OCI-LY3 (cell line): ENCODE measurements at regions not wholly inside any gene's neighbourhood (a gene's known extent, or its start where the extent isn't known, plus 50 kb on each side); places are given as distances from the start of the nearest gene placed in this dataset.

Experiments
- H2AFZ ChIP-seq: fragments of 200-600, 300-600 bp; shearing (Covaris generic); 2 replicates; pipeline ENCODE4 v1.6.0; 2014; ENCODE audit warnings: antibody characterized with exemption, low read depth, low read length
- H3K27ac ChIP-seq: fragments of 200-600, 300-600 bp; sonication (generic); 2 replicates; pipeline ENCODE4 v1.5.1; 2014; ENCODE audit warnings: mild to moderate bottlenecking, low read length, moderate library complexity, mixed read lengths
- H3K27me3 ChIP-seq: fragments of 200-600, 300-600 bp; sonication (generic); 2 replicates; pipeline ENCODE4 v1.6.1; 2014; ENCODE audit warnings: low read depth, low read length, mixed read lengths
- H3K36me3 ChIP-seq: fragments of 200-600, 300-600 bp; sonication (generic); replicated peaks from 2 replicates; pipeline ENCODE3; 2014; ENCODE audit warnings: low read depth, low read length, mixed read lengths
- H3K4me1 ChIP-seq: fragments of 300-600, 200-600 bp; sonication (generic); 2 replicates; pipeline ENCODE4 v1.6.1; 2014; ENCODE audit warnings: low read length, mixed read lengths
- H3K4me2 ChIP-seq: fragments of 200-600, 300-600 bp; sonication (generic); 2 replicates; pipeline ENCODE4 v1.6.1; 2014; ENCODE audit warnings: low read length, mixed read lengths
- H3K4me3 ChIP-seq: fragments of 300-600, 200-600 bp; sonication (generic); 2 replicates; pipeline ENCODE4 v1.5.1; 2014; ENCODE audit warnings: antibody characterized with exemption, mild to moderate bottlenecking, low read length, moderate library complexity
- H3K79me2 ChIP-seq: fragments of 300-600, 200-600 bp; shearing (Covaris generic); 2 replicates; pipeline ENCODE4 v1.6.1; 2014; ENCODE audit warnings: mild to moderate bottlenecking, low read length, mixed read lengths
- H3K9ac ChIP-seq: fragments of 300-600, 200-600 bp; shearing (Covaris generic); 2 replicates; pipeline ENCODE4 v1.6.0; 2014; ENCODE audit warnings: mild to moderate bottlenecking, low read length, moderate library complexity
- H3K9me3 ChIP-seq: fragments of 200-600, 300-600 bp; shearing (Covaris generic); 2 replicates; pipeline ENCODE4 v1.6.1; 2014; ENCODE audit warnings: low read length, mixed read lengths; ENCODE audit not compliant: insufficient read depth
- H4K20me1 ChIP-seq: fragments of 200-600, 300-600 bp; sonication (generic); 2 replicates; pipeline ENCODE4 v1.6.1; 2016; ENCODE audit warnings: low read length, mixed read lengths; ENCODE audit not compliant: insufficient read depth
- EZH2phosphoT487 ChIP-seq: fragments of 200-600 bp; shearing (Covaris generic); IDR thresholded peaks from 2 replicates; pipeline ENCODE4 v1.6.1; 2018; ENCODE audit warnings: antibody characterized with exemption, mixed run types, low read depth
- TF ChIP-seq, protein P1 (sequence below): fragments of 200-600, 300-600 bp; sonication (generic); IDR thresholded peaks from 2 replicates; pipeline ENCODE4 v1.5.1; 2014; ENCODE audit warnings: antibody characterized with exemption, low read length, low read depth

DNA sequence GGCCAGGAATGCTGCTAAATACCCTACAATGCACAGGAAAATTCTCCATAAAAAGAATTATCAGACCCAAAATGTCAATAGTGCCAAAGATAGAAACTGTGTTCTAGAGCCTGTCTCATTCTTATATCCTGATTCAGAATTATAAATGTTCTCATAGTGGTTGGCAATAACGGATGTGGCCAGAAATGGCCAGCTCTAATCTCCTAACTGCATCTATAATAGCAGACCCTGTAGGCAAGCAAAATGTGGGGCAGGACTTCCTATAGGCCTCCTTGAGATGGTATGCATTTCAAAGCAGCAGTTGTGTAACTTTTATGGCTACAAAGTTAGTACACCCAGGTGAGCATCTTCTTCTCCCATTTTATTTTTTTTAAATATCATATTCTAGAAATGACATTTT lies 95.9 kb upstream of the SGIP1 start:
- H3K4me2 ChIP-seq = 0 out of 2 replicates have a peak overlapping the region, but pooled peaks have one; percentile 10
- H4K20me1 ChIP-seq = no peaks in the 10 kb centered on the region
- H3K9ac ChIP-seq = no peak overlapping the region
- peaks cover 50% of the 10 kb centered on the region for H3K4me1 ChIP-seq
- TF ChIP-seq, protein P1, sequence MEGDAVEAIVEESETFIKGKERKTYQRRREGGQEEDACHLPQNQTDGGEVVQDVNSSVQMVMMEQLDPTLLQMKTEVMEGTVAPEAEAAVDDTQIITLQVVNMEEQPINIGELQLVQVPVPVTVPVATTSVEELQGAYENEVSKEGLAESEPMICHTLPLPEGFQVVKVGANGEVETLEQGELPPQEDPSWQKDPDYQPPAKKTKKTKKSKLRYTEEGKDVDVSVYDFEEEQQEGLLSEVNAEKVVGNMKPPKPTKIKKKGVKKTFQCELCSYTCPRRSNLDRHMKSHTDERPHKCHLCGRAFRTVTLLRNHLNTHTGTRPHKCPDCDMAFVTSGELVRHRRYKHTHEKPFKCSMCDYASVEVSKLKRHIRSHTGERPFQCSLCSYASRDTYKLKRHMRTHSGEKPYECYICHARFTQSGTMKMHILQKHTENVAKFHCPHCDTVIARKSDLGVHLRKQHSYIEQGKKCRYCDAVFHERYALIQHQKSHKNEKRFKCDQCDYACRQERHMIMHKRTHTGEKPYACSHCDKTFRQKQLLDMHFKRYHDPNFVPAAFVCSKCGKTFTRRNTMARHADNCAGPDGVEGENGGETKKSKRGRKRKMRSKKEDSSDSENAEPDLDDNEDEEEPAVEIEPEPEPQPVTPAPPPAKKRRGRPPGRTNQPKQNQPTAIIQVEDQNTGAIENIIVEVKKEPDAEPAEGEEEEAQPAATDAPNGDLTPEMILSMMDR = no peak
- no peak for TF ChIP-seq EZH2phosphoT487
- H2AFZ ChIP-seq = no peak overlapping the region
- H3K79me2 ChIP-seq = no peaks in the 10 kb centered on the region
- no peaks in the 10 kb centered on the region for H3K9me3 ChIP-seq
- no peaks in the 10 kb centered on the region for H3K27me3 ChIP-seq
- H3K36me3 ChIP-seq = no peaks in the 10 kb centered on the region
- no peak overlapping the region for H3K4me3 ChIP-seq
- H3K27ac ChIP-seq = no peak overlapping the region

DNA sequence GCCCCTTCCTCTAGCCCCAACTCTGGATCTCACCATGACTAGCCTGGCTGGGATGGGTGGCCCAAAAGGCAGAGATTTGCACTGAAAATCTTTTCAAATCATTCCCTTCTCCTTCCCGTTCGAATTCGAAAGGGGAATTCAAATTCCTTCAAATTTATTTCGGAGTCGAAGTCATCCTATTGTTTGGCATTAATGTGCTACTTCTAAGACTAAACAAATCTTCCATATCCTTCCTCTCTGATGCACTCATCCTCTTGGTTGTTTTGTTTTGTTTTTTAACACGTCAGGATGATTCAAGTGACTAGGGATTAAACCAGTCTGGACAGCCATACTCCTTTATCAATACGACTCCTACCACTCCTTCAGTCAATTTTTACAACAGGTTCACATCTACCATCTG lies 95.5 kb upstream of the SGIP1 start:
- Histone ChIP-seq H2AFZ (no peak overlapping the region), H3K36me3 (no peaks in the 10 kb centered on the region), H3K27me3 (no peaks in the 10 kb centered on the region), H3K9me3 (no peaks in the 10 kb centered on the region), H4K20me1 (no peaks in the 10 kb centered on the region), H3K27ac (peak overlapping the region; percentile 68), H3K4me1 (peaks cover 50% of the 10 kb centered on the region), H3K9ac (peak overlapping the region; percentile 38; the same call in 1 of the 2 replicates), H3K79me2 (no peaks in the 10 kb centered on the region), H3K4me3 (peak overlapping the region; percentile 41), H3K4me2 (peak overlapping the region; percentile 70)
- TF ChIP-seq EZH2phosphoT487 = no peak
- TF ChIP-seq, protein P1 = no peak

DNA sequence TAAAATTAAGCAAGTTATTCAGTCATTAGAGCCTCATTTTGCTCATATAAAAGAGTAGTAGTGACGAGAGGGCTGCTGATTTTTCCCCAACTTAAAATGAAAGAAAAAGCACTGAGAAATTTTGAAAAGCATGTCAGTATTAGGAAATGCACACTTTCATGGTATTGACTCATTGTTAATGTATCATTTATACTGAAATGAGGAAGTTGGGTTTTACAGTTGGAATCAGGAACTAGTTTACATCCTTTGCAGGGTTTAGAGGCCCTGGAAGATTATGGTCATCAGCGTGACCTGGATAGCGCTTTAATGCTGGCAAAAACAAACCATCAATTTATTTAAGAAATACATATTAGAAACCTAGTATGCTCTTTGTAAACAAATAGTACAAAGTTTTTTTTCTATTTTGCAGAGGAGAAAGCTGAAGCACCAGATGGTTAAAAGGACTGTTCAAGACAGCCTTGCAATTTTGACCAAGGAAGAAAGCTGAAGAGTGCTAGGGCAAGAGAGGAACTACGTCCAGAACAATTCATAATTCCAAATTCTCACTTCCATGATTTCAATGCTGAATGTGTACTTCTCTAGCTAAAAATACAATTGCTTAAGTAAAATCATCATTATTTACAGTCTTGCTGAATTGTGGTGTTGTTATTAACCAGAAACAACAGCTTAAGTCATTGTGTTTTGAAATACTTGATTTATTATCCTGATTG lies 94.8 kb upstream of the SGIP1 start:
- no peaks in the 10 kb centered on the region for H3K27me3 ChIP-seq
- no peaks in the 10 kb centered on the region for H3K79me2 ChIP-seq
- peak overlapping the region; percentile 70 for H3K4me2 ChIP-seq
- no peaks in the 10 kb centered on the region for H3K36me3 ChIP-seq
- peak overlapping the region; percentile 38; the same call in 1 of the 2 replicates for H3K9ac ChIP-seq
- no peaks in the 10 kb centered on the region for H3K9me3 ChIP-seq
- peaks cover 54% of the 10 kb centered on the region for H3K4me1 ChIP-seq
- H3K27ac ChIP-seq = peak overlapping the region; percentile 68
- H3K4me3 ChIP-seq = peak overlapping the region; percentile 41
- TF ChIP-seq, protein P1 = no peak
- no peak for TF ChIP-seq EZH2phosphoT487
- H4K20me1 ChIP-seq = no peaks in the 10 kb centered on the region
- no peak overlapping the region for H2AFZ ChIP-seq

DNA sequence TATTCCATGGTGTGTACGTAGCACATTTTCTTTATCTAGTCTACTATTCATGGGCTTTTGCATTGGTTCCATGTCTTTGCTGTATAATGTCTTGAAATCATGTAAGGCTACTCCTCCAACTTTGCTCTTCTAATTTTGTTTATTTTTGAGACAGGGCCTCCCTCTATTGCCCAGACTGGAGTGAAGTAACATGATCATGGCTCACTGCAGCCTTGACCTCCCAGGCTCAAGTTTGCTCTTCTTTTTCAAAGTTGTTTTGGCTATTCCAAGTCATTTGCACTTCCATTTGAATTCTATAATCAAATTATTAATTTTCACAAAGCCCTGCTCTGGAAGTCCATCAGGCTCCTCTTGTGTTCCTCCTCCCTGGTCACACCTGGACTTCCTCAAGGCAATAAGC lies 90.2 kb upstream of the SGIP1 start:
- Histone ChIP-seq H3K9me3 (no peaks in the 10 kb centered on the region), H2AFZ (no peak overlapping the region), H3K4me1 (peaks cover 49% of the 10 kb centered on the region), H4K20me1 (no peaks in the 10 kb centered on the region), H3K27ac (no peak overlapping the region), H3K79me2 (no peaks in the 10 kb centered on the region), H3K27me3 (no peaks in the 10 kb centered on the region), H3K36me3 (no peaks in the 10 kb centered on the region), H3K4me3 (no peak overlapping the region), H3K9ac (no peak overlapping the region), H3K4me2 (no peak overlapping the region)
- TF ChIP-seq, protein P1 = peak; percentile 39
- no peak for TF ChIP-seq EZH2phosphoT487
